Middle frontal gyrus (tissue), 1 donor: ENCODE measurements at regions not wholly inside any gene's neighbourhood (a gene's known extent, or its start where the extent isn't known, plus 50 kb on each side); places are given as distances from the start of the nearest gene placed in this dataset.

Experiments used
- DNase-seq: peaks from one replicate; pipeline ENCODE4 v3.0.0-alpha.2; 2015; ENCODE audit warnings: low spot score; ENCODE audit errors: extremely low spot score

DNA sequence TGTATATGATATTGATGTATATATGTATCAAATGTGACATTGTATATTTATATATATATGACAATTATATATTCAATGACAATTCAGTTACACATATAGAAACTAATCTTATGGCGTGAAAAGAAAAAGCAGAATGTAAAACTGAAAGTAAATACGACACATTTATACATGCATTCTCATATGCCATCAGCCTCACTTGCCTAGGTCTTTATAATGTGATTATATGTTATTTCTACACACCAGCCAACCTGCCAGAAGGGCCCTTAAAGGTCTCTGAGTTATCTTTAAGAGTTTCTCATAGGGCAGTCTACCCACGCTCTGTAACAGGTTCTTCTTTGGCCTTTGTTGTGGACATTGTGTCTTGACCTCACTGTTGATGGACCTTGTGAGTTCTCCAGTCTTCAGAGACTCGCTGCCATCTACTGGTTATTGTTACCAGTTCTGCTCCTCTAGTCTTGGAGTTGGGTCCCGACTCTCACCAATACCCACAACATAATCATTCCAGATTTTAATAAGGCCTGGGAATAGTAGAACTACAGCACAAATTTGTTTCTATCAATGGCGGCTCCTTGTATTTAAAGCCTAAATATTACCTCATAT lies 371.5 kb upstream of the GOLIM4 start:
- no peak for DNase-seq

DNA sequence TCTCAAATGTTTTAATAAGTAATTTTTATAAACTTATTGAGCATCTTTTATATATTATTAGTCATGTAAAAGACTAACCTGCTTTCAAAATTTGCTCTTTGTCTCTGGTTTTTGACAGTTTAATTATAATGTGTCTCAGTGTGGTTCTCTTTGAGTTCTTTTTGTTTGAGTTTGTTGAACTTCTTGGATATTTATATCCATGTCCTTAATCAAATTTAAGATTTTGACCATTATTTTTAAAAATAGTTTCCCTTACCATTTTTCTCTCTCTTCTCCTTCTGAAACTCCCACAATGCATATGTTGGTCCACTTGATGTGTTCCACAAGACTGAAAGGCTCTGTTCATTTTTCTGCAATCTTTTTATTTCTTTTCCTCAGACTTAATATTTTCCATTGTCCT lies 366.1 kb upstream of the GOLIM4 start:
- no peak for DNase-seq

DNA sequence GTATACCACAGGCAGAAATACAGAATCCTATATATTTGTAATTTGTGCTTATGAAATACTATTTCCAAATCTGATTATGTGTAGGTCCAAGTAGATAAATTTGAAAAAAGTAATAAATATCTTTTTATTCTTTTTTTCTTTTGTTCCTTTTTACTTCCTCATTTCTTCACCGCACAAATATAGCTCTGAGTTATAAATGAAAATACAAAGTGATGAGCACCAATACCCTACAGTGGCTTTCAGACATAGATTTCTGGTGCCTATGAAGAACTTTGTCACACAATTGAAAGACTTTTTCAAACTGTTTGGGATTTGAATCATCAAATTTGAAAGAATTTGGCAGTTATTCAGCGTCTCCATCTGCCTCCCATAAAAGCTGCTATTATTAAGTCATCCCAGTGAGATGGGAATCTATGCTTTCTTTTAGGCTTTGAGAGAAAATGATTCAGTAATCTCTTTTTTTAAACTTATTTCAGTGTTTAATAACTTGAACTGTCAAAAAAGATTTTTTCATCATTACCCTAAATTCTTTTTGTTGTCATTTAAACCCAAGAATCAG lies 363.6 kb upstream of the GOLIM4 start:
- DNase-seq: no peak

DNA sequence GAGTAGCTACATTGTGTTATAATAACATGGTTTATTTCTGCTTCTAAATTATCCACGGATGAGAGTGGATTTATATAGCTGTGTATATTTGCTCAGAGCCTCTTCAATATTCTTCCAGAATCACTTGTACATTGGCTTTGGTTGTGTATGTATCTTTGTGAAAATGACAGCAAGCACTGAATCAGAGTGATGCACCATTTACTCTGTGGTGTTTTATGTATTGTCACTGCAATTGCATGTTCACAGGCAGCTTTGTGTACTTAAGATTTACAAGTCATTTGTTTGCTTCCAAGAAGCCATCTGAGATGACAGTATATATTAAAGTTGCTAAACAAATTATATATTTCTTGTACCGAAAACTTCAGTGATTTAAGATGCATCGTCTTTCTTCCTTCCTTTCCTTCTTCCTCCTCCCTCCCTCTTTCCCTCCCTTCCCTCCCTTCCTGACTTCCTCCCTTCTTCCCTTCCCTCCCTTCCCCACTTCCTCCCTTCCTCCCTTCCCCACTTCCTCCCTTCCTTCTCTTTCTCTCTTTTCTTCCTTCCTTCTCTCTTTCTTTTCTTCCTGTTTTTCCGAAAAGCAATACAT lies 362.3 kb upstream of the GOLIM4 start:
- no peak for DNase-seq

DNA sequence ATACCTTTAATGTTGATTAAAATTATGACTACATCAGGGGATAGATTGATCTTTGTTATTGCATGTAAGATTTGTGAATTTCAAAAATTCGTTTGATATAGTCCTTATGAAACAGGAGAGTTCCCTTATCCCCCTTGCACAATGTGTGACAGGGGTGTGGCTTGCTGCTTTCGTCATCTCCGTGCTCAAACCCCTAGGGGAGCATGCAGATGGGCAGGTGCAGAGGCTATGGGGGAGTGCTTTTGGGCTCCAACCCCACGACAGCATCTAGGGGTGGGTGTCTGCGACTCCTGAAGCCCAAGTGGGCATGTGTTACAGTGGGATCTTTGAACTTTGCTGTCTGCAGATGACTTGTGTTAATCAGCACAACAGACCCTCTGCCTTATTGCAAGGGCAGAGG lies 360.1 kb upstream of the GOLIM4 start:
- DNase-seq: no peak

DNA sequence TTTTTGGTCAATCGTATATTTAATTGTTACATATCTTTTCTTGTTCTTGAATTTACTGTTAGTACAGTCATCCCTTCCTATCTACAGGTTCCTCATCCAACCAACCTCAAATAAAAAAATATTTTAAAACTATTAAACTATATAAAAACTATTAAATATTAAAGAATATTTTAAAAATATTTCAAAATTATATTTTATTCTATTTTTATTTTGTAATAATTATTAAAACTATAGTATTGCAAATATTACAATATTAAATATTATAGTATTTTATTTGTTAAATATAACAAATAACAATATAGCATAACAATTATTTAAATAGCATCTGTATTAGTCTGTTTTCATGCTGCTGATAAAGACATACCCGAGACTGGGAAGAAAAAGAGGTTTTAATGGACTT lies 357.9 kb upstream of the GOLIM4 start:
- no peak for DNase-seq

DNA sequence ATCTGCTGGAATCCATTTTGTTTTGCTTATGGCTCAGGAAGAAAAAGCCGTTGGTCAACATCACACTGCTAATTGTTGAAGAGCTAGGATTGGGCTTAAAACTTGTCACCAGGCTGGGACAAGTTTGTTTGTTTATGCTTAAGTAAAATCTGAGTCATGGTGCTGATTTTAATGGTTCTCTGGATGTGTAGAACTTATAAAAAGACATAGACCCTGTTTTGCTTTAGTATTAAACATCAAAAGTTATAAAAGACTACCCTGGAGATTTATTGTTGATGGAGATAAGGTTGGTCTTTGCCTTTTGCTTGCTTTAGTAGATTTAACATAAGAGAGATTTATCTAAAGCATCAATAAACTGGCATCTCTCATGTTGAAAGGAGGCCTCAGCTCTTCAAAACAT lies 348.2 kb upstream of the GOLIM4 start:
- no peak for DNase-seq

DNA sequence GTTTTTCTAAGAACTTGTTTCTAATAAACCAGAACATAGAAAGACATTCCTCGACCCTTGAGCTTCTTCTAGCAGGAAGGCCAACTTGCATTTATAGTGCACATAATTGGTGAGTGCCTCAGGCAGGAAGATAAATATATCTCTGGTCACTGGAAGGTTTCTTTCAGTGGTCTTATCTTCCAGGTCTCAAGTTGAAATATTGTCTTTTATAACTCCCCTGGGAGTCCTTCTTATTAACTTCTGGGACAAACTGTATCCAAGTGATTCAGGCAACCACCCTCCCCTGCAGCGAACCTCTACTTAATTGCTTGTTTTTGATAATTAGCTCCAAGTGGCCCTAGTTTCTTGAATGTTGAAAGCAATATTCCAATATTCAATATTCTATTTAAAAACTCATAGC lies 346.8 kb upstream of the GOLIM4 start:
- no peak for DNase-seq

DNA sequence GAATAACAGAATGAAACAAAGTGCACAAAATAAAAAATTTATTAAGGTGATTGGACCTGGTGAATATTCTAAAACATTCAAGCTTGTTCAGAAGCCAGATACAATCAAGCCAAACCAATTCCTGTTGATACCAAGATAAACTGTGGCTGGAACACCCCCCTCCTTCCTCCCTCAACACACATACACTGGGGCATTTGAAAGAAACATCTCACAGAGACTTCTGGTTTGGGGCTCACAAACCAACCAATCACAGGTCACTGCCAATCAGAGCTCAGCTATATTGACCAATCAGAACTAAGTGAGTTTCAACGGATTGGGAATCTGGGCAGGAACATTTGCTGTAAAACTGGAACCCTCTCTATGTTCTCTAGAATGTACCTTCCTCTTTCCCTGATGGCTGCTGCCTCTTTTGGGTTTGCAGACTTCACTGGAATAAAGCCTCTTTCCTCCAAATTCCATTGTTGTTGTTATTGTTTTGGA lies 340.6 kb upstream of the GOLIM4 start:
- no peak for DNase-seq

DNA sequence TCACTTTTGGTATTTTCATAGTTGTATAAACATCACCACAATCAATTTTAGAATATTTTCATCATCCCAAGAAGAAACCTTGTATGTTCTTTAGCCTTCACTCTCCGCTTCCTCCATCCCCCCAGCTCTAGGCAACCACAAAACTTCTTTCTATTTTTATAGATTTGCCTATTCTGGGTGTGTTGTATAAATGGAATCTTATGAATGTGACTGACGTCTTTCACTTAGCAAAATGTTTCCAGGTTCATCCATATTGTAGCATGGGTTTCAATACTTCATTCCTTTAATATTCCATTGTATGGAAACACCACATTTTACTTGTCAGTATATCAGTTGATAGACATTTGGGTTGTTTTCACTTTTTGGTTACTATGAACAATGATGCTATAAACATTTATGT lies 335.8 kb upstream of the GOLIM4 start:
- no peak for DNase-seq

DNA sequence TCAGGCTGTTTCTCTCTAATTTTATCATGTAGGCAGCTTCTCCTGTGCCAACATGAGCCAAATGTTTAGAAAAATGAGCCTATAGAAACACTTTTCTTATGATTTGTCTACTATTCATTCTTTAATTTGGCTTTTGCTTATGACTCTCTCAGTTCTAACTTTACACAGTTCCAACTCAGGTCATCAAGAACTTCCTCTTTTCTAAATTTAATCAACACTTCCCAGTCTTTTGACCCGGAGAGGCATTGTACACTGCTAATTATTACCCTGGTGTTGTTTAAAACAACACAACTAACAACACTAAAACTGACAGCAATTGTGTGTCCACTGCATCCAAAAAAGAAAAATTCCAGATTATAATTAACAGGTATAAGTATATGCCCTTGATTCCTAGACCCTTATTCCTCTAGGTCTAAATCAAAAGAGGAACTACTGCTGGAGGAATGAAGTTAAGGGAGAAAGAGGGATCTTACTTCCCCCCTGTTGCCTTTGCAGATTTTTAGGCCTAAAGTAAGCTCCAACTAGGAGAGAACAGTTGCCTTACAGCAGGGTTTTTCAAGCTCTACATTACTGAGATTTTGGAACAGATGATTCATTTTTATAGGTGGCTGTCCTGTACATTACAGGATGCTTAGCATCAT lies 332.2 kb upstream of the GOLIM4 start:
- DNase-seq: no peak

DNA sequence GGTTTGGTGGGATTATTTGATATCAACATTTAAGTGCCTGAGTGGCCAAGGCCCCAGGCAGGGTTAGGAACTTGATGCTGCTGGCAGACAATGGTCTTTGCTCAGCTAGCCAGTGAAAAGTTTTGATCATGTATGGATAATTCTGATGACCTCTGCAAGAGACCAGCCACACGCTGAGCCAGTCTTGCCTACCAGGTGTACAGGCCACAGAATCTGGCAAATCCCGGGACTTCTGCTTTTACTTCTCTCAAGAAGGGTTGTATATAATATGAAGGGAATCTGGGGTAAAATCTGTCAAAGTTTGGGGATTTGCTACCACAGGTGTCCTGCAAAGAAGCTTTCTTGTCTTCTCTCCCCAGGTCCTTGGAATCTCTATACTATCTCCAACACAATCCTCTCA lies 331.4 kb upstream of the GOLIM4 start:
- no peak for DNase-seq

DNA sequence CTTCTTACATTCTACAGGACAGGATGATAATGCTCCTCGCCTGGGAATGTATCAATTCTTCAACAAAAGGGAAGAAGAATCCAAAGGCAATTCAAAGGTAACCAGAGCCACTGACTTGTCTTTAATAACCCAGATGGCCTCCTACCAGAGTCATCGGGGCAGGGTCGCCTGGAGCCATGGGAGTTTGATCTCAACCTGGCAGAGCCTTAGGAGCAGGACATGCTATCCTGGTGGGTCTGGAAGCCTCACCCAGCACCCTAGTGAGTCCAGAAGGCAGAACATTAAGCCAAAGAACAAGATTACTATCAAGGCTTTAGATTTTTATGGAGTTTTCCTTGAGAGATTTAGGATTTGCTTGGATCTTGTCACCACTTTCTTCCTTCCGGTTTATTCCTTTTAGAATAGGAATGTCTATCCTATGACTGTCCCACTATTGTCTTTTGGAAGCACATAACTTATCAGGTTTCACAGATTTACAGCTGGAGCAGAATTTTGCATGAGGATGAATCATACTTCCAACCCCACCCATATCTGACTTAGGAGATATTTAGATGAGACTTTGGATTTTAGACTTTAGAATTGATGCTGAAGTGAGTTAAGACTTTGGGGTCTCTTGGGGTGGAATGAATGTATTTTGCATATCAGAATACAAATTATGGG lies 330.3 kb upstream of the GOLIM4 start:
- DNase-seq: no peak

DNA sequence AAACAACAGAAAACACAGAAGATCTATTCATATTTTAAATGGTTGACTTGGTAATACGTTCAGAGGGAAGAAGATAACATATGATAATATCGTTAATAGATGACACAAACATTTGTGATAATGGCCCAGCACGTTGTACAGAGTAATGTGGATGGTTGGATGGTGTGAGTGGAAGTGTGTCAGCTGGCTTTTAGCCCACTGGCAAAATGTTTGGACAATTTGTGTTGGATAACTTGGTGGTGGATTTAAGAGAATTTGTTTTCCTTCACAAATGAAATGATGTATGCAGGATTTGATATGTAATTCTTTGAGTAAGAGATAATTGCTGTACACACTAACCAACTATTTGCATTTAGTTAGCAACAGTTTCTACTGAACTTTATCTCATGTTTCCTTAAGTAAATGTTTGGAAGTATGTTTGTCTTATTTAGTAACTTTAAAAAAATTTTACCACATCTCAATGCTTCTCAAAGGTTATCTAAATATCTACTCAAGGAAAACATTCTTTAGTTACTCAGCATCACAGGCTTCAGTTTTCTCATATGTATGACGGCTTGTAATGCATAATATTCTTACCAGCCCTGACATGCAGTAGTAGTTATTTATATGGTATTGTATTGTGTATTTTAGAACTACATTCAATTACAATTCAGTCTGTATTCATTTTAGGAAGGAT lies 328.5 kb upstream of the GOLIM4 start:
- DNase-seq: no peak

DNA sequence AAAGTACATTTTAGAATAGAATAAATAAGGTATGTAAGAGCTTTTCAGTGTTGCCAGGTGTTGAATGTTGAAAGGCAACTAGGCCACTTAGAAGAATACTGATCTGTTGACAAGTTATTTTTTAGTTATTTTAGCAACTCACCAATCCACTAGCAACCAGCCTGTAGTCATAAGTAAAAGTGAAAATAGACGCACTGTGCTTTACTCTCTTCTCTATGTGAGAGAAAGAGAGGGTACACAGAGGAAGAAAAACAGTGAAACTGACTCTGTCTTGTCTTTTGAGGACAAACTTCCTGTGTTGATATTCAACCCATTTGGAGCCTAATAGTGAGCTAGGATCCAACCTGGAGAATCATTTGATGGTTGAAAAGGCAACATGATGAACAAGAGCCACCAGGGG lies 327.1 kb upstream of the GOLIM4 start:
- DNase-seq: no peak

DNA sequence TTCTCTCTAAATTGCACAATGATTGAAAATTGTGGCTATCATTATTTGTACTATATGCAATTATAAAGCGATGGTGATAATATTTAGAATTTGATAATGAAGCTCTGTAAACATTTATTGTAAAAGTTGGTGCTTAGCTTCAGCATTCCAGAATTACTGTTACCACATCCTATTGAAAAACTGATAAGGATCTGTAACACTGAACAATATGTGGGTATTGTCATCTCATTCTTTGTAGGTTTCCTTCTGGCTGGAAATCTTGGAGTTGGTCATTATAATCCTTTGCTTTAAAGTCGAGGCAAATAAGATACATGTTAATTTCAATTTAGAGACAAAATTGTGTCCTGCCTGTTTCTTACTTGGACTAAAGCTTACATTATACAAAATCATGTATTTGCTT lies 323.4 kb upstream of the GOLIM4 start:
- DNase-seq: no peak

DNA sequence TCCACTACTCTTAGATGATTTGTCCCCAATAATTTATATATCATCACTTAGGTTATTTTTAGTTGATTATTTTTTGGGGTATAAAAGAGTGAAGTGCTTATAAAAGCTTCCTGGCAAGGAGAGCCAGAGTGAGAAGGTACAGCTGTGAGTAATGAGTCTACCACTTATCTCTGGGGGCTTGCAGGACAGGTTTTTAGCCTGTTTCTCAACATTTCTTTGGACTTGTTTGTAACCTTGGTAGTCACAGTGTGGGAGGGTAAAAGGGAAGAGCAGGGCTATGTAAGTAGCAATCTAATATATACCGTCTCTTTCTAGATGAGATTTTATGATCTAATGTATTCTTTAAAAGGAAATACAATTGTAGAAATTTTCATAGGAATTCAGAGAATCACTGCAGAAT lies 321.3 kb upstream of the GOLIM4 start:
- DNase-seq: no peak

DNA sequence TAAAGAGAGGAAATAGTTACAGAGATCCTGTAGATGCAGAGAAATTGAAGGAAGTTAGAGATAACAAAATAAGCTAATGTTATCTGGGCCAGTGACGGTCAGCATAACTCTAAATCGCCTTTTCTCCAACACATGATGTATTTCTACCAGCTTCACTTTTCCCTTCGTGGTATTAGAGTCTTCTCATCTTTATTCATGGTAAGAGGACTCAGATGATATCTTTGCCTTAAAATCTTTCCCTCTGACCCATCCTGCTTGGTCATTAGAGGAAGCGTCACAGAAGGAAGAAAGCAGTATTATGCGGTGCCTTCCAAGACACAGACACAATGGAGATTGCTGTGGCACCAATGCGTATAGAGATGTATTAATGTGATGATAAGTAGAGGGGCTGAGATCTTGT lies 320.7 kb upstream of the GOLIM4 start:
- no peak for DNase-seq

DNA sequence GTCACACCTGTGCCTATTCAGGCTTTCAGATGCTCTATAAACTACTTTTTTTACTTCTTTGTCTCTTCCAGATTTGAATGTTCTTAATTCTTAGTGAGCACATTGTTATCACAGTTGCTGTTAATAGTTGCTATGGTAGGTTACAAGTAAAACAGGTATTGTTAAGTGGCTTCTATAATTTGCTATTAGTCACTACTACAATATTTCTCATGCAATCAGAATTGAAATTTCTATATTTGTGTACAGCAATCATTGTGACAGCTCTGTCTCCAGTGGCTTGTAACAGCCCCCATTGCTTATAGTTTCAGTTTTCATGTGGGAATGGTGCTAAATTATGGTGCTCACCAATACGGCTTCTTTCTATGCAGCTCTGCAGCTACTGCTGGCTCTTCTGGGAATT lies 318.4 kb upstream of the GOLIM4 start:
- no peak for DNase-seq

DNA sequence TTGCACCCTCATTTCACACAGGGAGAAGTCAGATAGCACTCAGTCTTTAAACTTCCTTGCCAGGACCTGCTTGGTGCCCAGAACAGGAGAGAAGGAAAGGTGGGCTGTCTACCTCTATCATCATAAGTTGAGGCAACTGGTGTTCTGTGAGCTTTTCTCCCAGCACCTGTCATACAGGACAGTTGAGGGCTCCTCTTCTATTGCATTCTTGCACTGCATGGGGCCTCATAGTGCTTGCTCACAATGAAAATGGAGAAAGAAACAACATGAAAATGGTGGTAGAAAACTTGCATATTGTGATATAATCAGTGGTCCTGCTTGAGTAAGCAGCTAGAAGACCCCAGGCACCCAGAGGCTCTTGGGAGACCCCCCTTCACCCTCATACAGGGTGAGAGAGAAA lies 311.7 kb upstream of the GOLIM4 start:
- DNase-seq: no peak

DNA sequence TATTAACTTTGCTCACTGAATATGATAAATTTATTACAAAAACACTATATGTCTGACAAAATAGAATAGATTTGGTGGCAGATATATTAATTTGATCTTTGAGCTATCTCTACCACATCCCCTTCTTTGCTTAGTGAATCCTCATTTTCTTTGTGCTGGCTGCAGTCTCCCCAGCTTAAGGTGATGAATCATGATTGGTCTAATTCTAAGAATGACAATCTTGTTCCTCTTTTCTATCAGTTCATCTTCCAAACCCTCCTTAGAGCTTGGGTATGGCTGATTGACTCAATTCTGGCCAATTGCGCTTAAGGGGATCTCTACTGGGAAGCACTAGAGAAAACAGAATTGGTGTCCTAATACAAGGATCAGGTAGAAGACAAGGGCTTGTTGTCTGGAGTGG lies 309.6 kb upstream of the GOLIM4 start:
- no peak for DNase-seq
